COLO668 (cell line): ENCODE measurements at regions not wholly inside any gene's neighbourhood (a gene's known extent, or its start where the extent isn't known, plus 50 kb on each side); places are given as distances from the start of the nearest gene placed in this dataset.
"Not testable (repeated sequence)": the region's sequence is repeated elsewhere in the genome, so short reads cannot be mapped to it uniquely, and the experiment has no call there.

Experiments used
- DNase-seq: peaks from one replicate; lab custom pipeline; 2025; ENCODE audit not compliant: unreplicated experiment; lab: John Stamatoyannopoulos, UW

GRCh38 chr9:33690143-33690933, 105.0 kb upstream of the PRSS3 start:
- peak; percentile 36 for DNase-seq

GRCh38 chr9:33695299-33695698, 100.1 kb upstream of the PRSS3 start:
- no peak for DNase-seq

DNA sequence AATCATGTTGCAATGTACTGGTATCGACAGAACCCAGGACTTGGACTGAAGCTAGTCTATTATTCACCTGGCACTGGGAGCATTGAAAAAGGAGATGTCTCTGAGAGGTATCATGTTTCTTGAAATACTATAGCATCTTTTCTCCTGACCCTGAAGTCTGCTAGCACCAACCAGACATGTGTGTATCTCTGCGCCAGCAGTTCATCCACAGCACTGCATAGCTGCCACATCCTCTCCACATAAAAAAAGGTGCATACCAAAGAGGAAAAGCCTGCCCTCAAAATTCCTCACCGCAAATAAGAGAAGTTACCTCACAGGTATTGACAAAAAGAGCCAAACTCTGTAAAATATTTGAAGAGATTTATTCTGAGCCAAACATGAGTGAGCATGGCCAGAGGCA, 99.5 kb upstream of the PRSS3 start:
- no peak for DNase-seq

DNA sequence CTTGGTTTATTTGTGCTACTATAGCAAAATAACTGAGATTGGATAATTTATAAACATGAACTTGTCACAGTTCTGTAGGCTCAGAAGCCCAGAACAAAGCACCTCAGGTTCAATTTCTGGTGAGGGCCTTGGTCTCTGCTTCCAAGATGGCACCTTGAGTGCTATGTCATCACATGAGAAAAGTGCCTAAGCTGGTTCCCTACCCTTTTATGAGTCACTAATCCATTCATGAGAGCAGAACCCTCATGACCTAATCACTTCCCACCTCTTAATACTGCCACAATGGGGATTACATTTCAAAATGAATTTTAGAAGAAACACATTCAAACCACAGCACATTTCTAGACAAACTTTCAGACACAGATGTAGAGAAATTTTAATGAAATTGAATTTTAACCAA, 98.2 kb upstream of the PRSS3 start:
- no peak for DNase-seq

GRCh38 chr9:33698267-33698666, 97.1 kb upstream of the PRSS3 start:
- no peak for DNase-seq

DNA sequence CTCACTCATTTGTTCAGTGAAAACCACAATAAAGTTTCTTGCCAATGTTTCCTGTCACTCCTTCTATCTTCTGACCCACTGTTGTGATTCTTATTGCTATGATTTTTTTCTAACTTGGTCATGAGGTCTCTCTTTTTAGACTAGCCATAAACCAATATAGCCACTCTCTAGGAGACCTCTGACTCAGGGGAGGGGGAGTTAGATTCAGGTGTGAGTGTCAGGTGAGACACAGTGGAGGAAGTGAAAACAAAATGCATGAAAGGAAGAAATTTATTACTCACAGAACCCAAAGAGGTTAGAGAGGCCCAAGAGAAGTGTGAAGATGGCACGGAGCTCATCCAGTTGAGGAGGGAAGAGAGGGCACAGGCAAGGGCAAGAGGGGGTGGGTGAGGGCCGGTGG, 94.4 kb upstream of the PRSS3 start:
- DNase-seq, result not testable (repeated sequence)

DNA sequence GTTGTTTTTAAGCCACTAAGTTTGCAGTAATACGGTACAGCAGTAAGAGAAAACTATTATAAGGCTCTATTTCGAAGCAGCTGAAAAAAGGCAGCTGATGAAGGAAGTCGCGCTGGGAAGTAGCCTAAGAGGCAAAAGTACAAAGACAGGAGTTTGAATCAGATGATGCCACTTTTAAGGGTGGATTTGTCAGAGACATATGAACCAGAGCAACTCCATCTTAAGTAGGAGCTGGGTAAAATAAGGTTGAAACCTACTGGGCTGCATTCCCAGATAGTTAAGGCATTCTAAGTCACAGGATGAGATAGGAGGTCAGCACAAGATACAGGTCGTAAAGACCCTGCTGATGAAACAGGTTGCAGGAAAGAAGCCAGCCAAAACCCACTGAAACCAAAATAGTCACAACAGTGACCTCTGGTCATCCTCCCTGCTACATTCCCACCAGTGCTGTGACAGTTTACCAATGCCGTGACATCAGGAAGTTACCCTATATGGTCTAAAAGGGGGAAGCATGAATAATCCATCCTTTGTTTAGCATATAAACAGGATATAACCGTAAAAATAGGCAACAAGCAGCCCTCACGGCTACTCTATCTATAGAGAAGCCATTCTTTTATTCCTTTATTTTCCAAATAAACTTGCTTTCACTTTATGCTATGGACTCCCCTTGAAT, 91.8 kb upstream of the PRSS3 start:
- no peak for DNase-seq

DNA sequence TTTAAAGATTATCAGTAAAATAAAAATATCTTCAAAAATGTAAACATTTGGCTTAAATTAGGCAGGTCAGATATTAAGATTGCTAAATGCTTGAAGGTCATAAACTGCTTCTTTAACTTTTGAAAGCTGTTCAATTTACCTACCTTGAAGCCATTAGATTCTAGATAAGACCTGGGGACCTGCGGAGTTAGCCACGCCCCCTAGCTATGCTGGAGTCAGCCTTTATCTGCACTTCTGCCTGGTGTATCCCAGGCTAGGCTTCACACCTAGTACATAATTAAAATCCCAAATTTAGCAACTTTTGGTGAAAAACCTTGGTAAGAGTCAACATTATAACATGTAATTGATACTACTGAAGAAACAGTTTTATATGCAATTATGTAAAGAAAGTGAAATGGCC, 89.9 kb upstream of the PRSS3 start:
- DNase-seq, result not testable (repeated sequence)

DNA sequence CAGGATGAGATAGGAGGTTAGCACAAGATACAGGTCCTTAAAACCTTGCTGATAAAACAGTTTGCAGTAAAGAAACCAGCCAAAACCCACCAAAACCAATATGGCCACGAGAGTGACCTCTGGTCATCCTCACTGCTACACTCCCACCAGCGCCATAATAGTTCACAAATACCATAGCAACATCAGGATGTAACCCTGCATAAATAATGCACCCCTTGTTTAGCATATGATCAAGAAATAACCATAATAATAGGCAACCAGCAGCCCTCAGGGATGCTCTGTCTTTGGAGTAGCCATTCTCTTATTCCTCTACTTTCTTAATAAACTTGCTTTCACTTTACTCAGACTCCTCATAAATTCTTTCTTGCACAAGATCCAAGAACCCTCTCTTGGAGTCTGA, 86.9 kb upstream of the PRSS3 start:
- DNase-seq, result no peak

- DNase-seq, result no peak
Observed at GRCh38 chr9:33709269-33709668, 86.1 kb upstream of the PRSS3 start.

GRCh38 chr9:33711418-33711817, 83.9 kb upstream of the PRSS3 start:
- not testable (repeated sequence) for DNase-seq

DNA sequence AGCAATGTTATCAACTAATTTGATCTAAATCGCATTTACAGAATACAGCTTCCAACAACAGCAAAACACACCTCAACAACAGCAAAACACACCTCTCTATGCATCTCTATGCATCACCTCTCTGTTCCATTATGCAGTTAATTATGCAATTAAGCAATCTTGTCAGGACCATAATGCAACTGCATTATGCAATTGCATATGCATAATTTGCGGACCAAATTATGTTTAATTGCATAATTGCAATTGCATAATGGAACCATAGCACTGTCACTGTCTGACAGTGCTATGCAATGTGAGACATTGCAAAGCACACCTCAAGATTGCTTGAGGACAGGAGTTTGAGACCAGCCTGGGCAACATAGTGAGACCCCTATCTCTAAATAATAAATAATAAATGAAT, 80.4 kb upstream of the PRSS3 start:
- no peak for DNase-seq

DNA sequence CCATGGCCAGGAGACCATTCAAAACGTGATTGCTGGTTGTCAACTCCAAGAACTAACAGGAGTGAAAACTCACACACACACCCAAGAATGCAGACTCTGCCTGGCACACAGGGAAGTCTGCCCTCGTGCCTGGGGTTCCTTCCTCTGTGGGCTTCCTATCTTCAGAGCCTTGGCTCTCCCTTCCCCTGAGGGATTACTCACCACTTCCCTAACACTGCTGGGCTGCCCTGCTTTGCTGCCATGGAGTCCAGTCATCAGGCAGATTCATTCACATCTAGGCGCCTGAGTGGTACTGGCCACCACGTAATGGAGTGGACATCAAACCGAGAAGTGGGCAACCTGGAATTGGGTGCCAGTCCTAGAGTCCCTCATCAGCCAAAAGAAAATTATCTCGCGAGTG, 76.4 kb upstream of the PRSS3 start:
- DNase-seq, result no peak

DNA sequence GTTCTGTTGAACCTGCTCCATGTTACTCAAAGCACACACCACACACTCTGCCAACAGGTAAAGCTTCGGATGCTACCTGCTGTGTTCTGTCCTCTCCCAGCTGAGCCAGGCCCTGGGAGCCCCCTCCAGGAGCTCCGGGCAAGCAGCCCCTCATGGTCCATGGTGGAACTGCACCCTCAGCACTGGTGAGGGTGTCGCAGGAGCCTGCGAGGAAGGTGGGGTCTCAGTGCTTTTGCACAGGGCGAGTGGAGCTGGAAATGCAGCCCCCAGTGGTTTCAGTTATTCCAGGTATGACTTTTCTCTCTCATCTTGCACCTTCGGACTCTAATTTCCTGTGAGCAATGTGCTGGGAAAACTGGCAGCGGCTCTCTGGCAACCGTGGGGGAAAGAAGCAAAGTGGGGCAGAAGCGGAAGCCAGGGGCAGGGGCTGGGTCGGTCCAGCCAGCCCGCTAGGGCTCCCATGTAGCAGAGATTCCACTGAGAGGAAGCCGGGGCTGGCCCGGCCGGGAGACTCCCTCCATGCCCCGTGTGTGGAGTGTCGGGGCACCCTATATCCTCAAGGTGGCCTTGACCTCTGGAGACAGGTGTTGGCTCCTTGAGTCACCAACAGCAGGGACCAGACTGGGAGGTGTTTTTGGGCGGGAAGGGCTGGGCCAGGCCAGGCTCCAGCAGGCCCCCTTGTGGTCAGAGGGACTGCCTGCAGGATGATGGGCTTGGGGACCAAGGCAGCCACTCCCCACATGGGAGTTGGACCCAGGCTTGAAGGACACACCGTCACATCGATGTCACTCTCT, 75.6 kb upstream of the PRSS3 start:
- DNase-seq, result peak; percentile 47

DNA sequence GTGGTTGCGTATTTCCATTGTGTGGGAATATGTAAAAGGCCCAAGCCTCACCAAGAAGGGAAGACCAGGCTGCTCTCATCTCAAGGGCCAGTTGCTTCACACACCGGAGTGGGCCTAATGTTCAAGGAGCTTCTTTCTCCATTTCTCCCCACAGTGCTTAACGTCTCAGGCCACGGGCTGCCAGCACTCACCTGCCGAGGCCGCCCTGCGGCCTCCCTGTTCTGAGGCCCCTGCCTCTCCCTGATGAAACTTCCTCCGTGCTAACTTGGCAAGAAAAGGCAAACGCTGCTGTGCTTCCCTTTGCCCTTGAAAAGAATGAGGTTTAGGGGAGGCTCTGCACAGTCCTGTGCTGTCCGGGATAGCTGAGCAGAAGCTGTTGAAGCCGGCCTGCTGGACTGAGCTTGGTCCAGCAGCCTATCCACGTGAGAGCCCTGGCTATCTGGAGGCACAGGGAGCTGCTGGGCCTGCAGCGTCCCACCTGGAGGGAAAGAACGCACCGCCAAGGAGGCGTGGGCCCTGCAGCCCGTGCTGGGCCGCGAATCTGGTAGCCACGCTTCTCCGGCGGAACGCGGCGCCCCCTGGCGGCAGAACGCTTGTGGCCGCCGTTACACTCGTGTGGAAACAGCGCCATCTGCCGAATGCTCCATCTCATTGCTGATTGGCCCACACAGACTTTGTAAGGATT, 73.5 kb upstream of the PRSS3 start:
- peak; percentile 88 for DNase-seq

DNA sequence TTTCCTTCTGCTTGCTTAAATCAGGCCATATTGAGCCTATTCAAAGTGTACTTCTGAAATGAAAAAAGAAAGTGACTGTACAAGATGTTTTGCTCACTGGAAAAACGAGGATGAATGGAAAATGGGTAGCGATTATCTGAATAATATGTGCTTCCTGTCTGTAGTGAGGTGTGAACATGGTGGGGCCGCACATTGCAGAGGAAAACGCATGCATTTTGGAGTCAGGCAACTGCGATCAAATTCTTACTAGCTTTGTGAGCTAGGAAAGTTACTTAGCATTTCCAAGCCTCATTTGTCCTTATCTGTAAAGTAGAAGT, 73.0 kb upstream of the PRSS3 start:
- DNase-seq, result no peak

DNA sequence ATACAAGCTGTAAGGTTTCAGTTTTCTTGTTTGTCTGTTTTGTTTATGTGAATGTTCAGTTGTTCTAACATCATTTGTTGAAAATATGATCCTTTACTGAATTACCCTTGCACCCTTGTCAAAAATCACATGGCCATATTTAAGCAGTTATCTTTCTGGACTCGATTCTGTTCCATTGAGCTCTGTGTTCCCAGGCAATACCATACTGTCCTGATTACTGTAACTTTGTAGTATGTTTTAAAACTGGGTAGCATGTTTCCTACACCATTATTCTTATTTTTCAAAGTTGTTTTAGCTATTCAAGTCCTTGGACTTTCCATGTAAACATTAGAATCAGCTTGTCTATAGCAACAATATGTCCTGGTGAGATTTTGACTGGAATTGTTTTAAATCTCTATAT, 66.7 kb upstream of the PRSS3 start:
- no peak for DNase-seq

- no peak for DNase-seq
Observed at GRCh38 chr9:33731142-33731541, 64.2 kb upstream of the PRSS3 start.

GRCh38 chr9:33731625-33732024, 63.7 kb upstream of the PRSS3 start:
- DNase-seq, result no peak

DNA sequence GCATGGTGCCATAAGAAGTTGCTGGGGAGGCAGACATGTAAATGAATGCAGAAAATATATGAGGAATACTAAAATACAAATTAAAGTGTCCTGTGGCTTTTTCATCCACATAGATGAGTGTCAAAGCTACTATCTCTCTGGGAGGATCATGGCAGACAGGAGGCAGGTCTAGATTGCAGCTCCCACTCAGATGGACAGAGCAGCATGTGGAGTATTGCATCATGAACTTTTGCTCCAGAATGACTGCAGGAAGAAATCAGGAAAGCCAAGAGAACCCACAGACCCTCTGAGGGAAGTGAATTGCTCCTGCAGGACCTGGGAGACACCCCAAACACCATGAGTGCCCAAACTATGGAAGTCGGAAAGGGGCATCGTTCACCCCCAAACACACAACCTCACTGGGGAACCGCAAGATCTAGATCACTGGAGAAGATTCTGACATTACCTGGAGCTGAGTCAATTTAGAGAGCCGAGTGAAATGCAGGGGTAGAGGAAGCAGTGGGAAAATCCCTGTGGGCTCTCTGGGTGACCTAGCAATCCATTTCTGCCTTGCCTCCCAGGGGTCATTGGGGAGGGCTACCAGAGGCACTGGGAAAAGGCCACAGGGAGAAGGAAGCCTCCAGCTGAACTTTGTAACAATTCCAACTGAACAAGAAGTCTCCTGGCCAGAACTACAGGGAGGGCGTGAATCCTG, 61.0 kb upstream of the PRSS3 start:
- DNase-seq, result not testable (repeated sequence)
